ENCODE measurements at regions not wholly inside any gene's neighbourhood (a gene's known extent, or its start where the extent isn't known, plus 50 kb on each side); places are given as distances from the start of the nearest gene placed in this dataset.

GRCh38 chr4:130559268-130559667, 1463.3 kb downstream of the C4orf33 start:
- DNase-seq, result no peak

- DNase-seq, result peak; percentile 11
These were observed 1467.4 kb downstream of the C4orf33 start for GRCh38 chr4:130563185-130563888.

GRCh38 chr4:130563889-130564418, 1468.0 kb downstream of the C4orf33 start:
- no peak for DNase-seq

DNA sequence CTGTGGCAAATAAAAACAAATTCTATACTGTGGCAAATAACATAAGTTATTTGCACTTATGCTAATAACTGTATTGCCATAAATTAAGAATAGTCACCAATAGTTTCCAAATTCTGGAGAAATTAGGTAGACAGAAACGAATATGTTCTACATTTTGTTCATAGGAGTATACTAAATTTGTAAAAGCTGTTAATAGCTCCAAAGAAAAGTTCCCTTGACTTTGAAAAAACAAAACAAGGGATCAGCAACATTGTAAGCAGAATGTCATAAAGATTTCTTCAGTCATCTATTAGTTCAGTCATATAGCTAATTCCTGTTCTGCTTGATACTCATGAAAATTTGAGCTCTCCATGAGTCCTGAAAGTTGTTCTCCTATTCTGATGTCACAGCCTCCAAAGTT, 1472.8 kb downstream of the C4orf33 start:
- no peak for DNase-seq

DNA sequence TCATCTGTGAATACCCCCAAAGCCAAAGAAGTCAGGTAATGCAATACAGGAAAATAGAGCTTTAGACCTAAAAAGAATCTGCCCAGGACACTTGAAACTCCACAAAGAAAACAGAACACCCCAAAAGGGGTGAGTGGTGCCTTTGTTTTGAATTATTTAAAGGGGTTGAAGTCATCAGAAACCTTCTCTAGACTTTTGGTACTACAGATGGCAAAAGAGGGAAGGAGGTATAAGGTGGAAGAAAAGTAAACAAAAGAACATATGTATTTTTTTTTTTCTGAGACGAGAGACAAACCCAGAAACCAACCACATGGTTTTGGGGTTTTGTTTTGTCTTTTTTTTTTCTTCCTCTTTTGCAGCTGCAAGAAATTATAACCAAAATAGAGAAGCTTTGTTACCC, 1477.8 kb downstream of the C4orf33 start:
- no peak for DNase-seq

DNA sequence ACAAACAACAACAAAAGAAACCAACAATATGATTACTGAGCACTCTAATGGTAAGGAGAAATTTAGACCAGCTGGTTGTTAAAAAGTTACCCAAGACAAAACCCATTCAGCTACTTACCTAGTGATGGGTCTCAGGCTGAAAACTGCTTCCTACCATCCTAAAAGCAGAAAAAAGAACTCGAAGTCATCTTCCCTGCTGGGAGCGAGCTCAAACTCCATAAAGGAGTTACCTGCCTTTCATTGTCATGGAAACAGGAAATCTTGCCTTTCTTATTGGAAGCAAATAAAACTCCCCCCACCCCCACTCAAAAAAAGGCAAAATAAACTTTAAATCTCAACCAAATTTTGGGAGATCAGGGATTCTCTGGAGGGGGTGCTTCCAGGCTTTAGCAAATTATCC, 1478.3 kb downstream of the C4orf33 start:
- no peak for DNase-seq

DNA sequence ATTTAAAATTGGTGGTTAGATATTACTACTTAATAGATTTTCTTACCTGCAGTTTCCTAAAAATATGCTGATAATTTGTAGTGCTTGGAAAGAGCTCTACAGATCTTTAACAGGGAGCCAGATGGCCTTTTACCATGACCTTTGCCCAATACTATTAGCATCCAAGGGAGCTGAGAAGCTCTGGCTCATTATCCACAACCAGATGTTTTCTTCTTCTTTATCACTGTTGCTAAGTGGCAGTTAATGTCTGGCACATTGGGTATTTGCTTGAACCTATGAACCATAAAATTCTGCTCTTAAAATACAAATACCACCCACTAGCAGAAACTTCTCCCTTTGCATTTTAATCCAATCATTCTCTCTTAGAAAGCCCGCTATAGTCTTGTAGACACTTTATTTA, 1480.3 kb downstream of the C4orf33 start:
- no peak for DNase-seq

- DNase-seq, result no peak
These were observed 1495.1 kb downstream of the C4orf33 start for GRCh38 chr4:130591091-130591490.

- no peak for DNase-seq
These were observed 1504.8 kb downstream of the C4orf33 start for GRCh38 chr4:130600706-130601105.

GRCh38 chr4:130603043-130603442, 1507.1 kb downstream of the C4orf33 start:
- no peak for DNase-seq

DNA sequence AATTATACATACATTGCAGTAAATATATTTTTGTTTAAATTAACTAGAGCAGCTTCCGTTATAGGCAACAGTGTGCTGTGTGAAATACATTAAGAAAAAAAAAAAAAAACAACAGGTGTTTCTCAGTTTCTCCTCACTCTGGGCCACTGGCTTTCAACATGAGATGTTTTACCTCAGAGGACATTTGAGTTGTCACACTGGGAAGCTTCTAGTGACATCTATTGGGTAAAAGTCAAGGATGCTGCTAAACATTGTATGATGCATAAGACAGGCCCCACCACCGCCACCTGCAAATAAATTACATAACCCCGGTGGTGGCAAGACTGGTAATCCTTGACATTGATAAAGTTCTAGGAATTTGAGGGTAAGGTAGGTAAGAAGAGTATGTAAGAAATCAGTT, 1512.2 kb downstream of the C4orf33 start:
- DNase-seq, result no peak

GRCh38 chr4:130628531-130628930, 1532.6 kb downstream of the C4orf33 start:
- DNase-seq, result no peak

DNA sequence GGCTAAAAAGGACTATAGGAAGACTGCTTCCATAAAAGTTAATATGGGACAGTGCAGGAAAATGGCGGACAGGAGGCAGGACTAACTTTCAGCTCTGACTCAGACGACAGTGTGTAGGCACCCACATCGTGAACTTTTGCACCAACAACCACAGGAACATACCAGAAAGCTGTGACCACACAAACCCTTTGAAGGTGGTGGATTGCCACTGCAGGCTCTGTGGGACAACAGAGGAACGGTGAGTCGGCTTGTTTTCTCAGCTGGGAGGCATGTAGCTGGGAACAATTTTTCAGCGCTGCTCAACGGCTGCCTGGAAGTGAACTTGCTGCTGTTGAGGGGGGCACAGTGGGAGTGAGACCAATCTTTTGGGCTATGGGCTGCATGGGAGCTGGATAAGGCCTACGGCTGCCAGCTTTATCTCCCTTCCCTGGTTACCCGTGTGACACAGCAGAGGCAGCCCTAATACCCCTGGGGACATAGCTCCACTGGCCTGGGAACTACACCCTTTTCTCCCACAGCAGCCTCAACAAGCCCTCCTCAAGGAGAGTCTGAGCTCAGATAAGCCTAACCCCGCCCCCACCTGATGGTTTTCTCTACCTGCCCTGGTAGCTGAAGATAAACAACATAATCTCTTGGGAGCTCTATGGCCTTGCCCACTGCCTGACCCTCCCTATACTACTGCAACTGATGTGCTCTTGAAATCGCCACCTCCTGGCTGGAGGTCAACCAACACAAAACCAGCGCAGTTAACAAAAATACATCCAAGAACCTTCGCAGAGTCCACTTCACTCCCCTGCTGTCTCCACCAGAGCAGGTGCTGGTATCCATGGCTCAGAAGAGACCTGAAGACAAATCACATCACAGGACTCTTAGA, 1537.0 kb downstream of the C4orf33 start:
- no peak for DNase-seq

DNA sequence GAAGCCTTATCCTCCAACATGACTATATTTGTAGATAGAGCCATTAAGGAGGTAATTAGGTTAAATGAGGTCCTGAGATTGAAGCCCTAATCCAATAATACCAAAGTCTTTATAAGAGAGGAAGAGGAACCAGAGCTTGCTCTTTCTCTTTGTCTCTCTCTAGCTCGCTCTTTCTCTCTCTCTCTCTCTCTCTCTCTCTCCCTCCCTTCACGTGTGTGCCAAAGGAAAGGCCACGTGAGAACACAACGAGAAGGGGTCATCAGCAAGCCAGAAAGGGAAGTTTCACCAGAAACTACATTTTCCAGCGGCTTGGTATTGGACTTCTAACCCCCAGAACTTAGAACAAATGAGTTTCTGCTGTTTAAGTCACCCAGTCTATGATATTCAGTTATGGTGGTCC, 1540.5 kb downstream of the C4orf33 start:
- no peak for DNase-seq

- DNase-seq, result no peak
These were observed 1544.6 kb downstream of the C4orf33 start for GRCh38 chr4:130640592-130640991.

- no peak for DNase-seq
These were observed 1550.9 kb downstream of the C4orf33 start for GRCh38 chr4:130646886-130647285.

GRCh38 chr4:130648570-130648969, 1552.6 kb downstream of the C4orf33 start:
- no peak for DNase-seq

- no peak for DNase-seq
These were observed 1557.9 kb downstream of the C4orf33 start for GRCh38 chr4:130653842-130654241.

- DNase-seq, result no peak
These were observed 1563.4 kb downstream of the C4orf33 start for GRCh38 chr4:130659320-130659719.

DNA sequence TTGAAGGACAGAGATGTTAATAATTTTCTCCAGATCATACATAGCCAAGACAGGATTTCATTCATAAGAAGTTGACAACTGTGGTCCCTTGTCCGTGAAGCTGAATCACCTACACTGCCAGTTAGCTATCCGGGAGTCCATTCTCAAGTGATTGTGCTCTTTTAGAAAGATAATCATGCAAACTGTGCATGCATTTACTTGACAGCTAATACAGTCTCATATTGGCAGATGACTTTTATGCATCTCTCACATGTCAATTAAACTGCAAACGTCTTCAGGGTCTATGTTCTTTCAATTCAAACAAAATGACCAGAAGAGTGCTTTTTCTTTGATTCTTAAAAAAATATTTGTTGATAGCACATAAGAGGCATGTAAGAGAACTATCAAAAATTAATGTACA, 1572.9 kb downstream of the C4orf33 start:
- no peak for DNase-seq

DNA sequence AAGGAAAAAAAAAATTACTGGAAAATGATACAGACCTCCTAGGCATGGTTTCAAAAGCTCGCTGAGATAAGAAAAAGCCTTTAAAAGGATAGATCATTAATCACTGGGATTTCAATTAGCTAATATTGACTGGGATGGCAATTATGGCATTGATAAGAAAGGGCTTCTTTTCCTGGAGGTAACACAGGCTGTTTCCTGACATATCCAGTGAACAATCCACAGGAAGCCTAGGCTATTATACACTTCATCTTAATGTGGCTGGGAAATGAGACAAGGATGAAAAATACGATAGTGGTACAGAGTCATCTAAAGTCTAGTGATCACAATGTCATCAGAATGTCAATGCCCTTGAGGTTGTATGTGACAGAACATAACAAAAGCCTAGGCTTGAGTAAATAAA, 1579.3 kb downstream of the C4orf33 start:
- DNase-seq, result no peak

- DNase-seq, result no peak
These were observed 1593.2 kb downstream of the C4orf33 start for GRCh38 chr4:130689181-130689580.

DNA sequence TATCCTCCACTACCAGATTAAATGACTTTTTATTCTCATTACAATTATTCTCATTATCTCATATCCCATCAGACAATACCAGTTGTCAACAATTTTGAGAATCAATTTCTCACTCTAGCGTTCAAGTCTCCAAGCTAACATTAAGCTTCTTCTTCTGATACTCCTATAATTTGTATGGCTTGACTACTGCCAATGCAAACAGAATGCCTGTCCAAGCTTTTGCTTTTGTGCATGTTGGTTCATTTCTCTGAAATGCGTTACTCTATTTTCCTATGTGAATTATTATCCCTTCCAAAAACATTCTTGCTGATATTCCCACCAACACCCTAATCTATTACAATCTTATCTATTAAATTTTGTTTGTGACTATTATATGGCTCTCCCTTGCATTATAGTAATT, 1602.3 kb downstream of the C4orf33 start:
- DNase-seq, result no peak

GRCh38 chr4:130699004-130699403, 1603.1 kb downstream of the C4orf33 start:
- no peak for DNase-seq

Measured in SHP77 treated with DMSO at 0.1 percent for 48 hours (cell line).